ENCODE measurements at regions not wholly inside any gene's neighbourhood (a gene's known extent, or its start where the extent isn't known, plus 50 kb on each side); places are given as distances from the start of the nearest gene placed in this dataset.

GRCh38 chr1:234719454-234720251 is 109.7 kb upstream of the IRF2BP2 start:
- ATAC-seq (no peak), DNase-seq (no peak)

GRCh38 chr1:234718496-234719453 is 108.8 kb upstream of the IRF2BP2 start:
- no peak for DNase-seq
- no peak for ATAC-seq

- ATAC-seq (no peak), DNase-seq (no peak)
Measured at GRCh38 chr1:234716908-234717375, 107.0 kb upstream of the IRF2BP2 start.

GRCh38 chr1:234715252-234716014 is 105.5 kb upstream of the IRF2BP2 start:
- DNase-seq = no peak

GRCh38 chr1:234713859-234714258 is 103.9 kb upstream of the IRF2BP2 start:
- no peak for ATAC-seq
- no peak for DNase-seq

More at GRCh38 chr1:234715252-234716014, 105.5 kb upstream of the IRF2BP2 start:
- ATAC-seq = no peak

GRCh38 chr1:234713440-234713839 is 103.5 kb upstream of the IRF2BP2 start:
- no peak for ATAC-seq
- DNase-seq = no peak

GRCh38 chr1:234712891-234713305 is 102.9 kb upstream of the IRF2BP2 start:
- no peak for DNase-seq
- ATAC-seq = no peak

- no peak for DNase-seq
- ATAC-seq = no peak
Measured at GRCh38 chr1:234710936-234711724, 101.2 kb upstream of the IRF2BP2 start.

- DNase-seq (no peak), ATAC-seq (no peak)
Measured at GRCh38 chr1:234710381-234710780, 100.4 kb upstream of the IRF2BP2 start.

- no peak for ATAC-seq
- no peak for DNase-seq
Measured at GRCh38 chr1:234709473-234710228, 99.7 kb upstream of the IRF2BP2 start.

- ATAC-seq = no peak
Measured at GRCh38 chr1:234708700-234709395, 98.9 kb upstream of the IRF2BP2 start.

GRCh38 chr1:234707641-234708040 is 97.7 kb upstream of the IRF2BP2 start:
- ATAC-seq (no peak), DNase-seq (no peak)

More at GRCh38 chr1:234708700-234709395, 98.9 kb upstream of the IRF2BP2 start:
- DNase-seq = no peak

- no peak for DNase-seq
- ATAC-seq = no peak
Measured at GRCh38 chr1:234706931-234707330, 97.0 kb upstream of the IRF2BP2 start.

GRCh38 chr1:234706199-234706598 is 96.2 kb upstream of the IRF2BP2 start:
- DNase-seq = no peak
- no peak for ATAC-seq

GRCh38 chr1:234705615-234706014 is 95.6 kb upstream of the IRF2BP2 start:
- no peak for DNase-seq
- no peak for ATAC-seq

GRCh38 chr1:234704106-234704887 is 94.3 kb upstream of the IRF2BP2 start:
- no peak for ATAC-seq
- DNase-seq = no peak

- no peak for ATAC-seq
- DNase-seq = no peak
Measured at GRCh38 chr1:234702342-234703000, 92.5 kb upstream of the IRF2BP2 start.

GRCh38 chr1:234701737-234702341 is 91.9 kb upstream of the IRF2BP2 start:
- ATAC-seq (no peak), DNase-seq (no peak)
